GM10266 (cell line): ENCODE measurements at regions not wholly inside any gene's neighbourhood (a gene's known extent, or its start where the extent isn't known, plus 50 kb on each side); places are given as distances from the start of the nearest gene placed in this dataset.
"Not testable (repeated sequence)": the region's sequence is repeated elsewhere in the genome, so short reads cannot be mapped to it uniquely, and the experiment has no call there.

ENCODE experiments used
- DNase-seq: peaks from one replicate; pipeline ENCODE4 v3.0.0; 2012; ENCODE audit errors: extremely low spot score
- TF ChIP-seq, protein P1 (sequence below): IDR thresholded peaks from 2 replicates; pipeline ENCODE4 v1.5.1; 2012; ENCODE audit warnings: mild to moderate bottlenecking, low read depth; ENCODE audit not compliant: control insufficient read depth, insufficient read depth; ENCODE audit errors: missing control alignments

DNA sequence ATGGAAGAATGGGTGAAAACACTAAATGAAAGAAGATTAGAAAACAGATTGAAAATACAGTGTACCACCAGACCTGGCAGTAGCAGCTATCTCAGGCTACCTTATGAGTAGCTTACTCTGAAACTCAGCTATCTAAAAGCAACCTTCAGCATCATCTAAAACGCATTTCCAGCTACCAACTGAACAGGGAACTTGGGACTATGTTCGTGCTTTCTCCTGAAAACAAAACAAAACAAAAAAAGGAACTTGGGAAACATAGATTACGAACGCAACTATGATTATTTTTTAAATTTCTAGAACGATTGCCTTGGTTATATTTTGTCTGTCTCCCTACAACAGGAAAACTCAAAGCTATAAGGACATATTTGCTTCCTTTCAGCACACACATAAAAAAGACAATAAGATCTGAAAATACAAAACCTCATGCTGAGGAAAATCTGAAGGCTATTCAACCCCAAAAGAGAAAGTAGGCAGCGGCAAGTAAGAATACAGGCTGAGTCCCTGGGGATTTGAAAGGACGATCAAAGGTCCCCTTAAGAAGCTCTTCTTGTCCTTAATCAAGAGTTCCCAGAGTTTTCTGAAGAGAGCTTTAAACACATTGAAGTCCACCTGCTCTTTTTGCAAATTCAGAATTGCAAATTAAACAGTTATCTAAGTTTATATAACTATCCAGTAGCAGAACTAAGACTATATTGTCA, 53.4 kb downstream of the OR2K2 start:
- TF ChIP-seq, protein P1, sequence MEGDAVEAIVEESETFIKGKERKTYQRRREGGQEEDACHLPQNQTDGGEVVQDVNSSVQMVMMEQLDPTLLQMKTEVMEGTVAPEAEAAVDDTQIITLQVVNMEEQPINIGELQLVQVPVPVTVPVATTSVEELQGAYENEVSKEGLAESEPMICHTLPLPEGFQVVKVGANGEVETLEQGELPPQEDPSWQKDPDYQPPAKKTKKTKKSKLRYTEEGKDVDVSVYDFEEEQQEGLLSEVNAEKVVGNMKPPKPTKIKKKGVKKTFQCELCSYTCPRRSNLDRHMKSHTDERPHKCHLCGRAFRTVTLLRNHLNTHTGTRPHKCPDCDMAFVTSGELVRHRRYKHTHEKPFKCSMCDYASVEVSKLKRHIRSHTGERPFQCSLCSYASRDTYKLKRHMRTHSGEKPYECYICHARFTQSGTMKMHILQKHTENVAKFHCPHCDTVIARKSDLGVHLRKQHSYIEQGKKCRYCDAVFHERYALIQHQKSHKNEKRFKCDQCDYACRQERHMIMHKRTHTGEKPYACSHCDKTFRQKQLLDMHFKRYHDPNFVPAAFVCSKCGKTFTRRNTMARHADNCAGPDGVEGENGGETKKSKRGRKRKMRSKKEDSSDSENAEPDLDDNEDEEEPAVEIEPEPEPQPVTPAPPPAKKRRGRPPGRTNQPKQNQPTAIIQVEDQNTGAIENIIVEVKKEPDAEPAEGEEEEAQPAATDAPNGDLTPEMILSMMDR = no peak
- no peak for DNase-seq

DNA sequence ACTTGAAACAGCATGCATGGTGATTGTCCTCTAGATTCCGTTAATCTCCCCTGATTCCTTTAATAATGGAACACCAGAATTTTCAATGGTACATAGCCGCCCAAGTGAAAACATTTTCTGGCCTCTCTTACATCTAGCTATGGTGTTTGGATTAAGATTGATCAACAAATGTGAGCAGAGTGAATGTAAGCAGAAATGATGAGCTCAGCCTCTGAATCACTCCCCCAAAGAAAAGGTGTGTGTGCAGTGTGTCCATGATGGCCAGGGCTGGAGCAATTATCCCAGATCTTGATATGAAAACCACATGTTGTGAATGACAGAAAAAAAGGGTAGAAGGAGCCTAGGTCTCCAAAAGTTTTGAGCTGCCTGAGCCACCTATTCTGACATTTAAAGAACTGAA, 55.3 kb downstream of the OR2K2 start:
- DNase-seq = no peak
- TF ChIP-seq, protein P1 = no peak

DNA sequence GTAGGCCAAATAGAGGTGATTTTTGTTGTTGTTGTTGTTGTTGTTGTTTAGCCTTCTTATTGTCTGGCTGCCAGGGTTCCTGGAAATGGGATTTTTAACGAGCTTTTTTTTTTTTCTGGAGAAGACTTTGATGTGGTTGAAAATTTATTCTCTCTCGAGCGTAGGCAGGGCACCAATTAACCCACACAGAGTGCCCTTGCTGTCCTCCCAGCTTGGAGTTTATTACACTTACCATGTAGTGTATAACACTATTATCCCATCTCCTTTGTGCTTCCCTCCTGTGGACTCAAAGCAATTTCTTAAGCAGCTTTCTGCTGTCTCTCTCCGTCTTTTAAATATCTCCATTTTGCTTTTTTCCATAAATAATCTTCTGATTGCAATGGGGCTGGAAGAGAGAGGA, 57.4 kb downstream of the OR2K2 start:
- TF ChIP-seq, protein P1 = no peak

DNA sequence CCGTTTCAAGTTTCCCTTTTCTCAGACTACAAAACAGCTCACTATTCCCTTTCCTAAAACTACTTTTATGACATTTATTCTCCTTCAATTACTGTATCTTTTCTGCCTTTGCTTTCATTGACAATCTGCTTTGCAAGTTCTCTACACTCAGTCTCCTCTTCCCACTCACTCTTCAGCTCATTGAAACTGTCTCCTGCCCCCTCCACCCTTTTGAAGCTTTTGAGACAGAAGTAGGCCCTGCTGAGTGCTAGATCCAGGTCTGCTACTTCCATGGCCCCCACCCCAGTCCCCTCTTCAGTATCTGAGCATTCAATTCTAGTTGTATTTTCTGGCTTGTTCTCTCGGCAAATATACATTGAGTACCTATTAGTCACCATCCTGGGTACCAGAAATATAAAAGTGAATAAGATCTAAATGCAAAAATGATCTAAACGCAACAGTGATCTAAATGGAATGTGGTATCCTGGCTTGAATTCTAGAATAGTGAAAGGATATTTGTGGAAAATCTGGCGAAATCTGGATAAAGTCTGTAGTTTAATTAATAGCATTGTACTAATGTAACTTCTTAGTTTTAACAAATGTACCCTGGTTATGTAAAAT, 58.4 kb downstream of the OR2K2 start:
- TF ChIP-seq, protein P1 = no peak
- DNase-seq = no peak

More for the DNA sequence above, 57.4 kb downstream of the OR2K2 start:
- no peak for DNase-seq

DNA sequence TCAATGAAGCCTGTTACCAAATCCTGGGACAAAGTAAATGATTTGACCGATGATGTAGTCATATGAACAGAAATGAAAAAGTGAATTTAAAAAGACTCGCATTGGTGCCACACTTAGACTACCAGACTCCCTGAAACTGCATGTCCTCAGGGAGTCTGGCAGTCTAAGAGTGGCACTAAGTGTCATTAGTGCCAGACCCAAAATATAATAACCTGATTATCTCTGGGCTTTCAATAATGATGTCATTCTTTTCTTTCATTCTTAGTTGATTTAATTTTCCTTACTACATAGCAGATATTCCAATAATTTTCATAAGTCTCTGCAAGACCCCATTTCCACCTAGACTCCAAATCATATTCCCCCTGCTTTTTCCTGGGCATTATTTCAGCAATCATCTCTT, 59.0 kb downstream of the OR2K2 start:
- TF ChIP-seq, protein P1 = no peak
- no peak for DNase-seq

DNA sequence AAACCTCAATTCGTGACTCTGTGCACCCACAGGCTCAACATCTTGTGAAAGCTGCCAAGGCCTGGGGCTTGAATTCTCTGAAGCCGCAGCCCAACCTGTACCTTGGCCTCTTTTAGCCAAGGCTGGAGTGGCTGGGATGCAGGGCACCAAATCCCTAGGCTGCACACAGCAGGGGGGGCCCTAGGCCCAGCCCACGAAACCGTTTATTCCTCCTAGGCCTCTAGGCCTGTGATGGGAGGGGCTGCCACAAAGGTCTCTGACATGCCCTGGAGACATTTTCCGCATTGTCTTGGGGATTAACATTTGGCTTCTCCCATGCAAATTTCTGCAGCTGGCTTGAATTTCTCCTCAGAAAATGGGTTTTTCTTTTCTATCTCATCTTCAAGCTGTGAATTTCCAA, 64.0 kb downstream of the OR2K2 start:
- not testable (repeated sequence) for DNase-seq

DNA sequence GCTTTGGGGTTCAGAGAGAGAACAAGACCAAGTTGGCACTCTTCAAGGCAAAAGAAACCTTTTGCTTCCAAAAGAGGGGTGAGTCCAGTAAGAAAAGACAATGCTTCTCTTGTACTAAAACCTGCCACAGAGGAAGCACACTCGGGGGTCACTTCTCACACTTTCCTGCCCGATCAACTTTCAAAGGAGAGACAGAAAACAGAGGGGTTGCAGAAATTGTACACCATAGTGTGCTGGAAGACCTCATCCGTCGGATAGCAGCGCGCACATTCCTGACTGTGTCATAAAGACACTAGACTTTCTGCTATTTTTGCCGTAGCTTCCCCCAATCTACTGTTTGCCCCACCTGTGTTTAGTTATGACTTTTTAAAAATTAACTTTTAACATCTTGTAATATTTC, 66.9 kb downstream of the OR2K2 start:
- TF ChIP-seq, protein P1 = no peak
- DNase-seq = no peak
